Neural progenitor cell (in vitro differentiated cells): ENCODE measurements at regions not wholly inside any gene's neighbourhood (a gene's known extent, or its start where the extent isn't known, plus 50 kb on each side); places are given as distances from the start of the nearest gene placed in this dataset.

Experiments used
- CTCF ChIP-seq: fragments of 200-600 bp; sonication (generic); IDR thresholded peaks from 2 replicates; pipeline ENCODE4 v1.5.1; 2017; ENCODE audit warnings: antibody characterized with exemption, mild to moderate bottlenecking
- EZH2 ChIP-seq: fragments of 200-600 bp; sonication (generic); IDR thresholded peaks from 2 replicates; pipeline ENCODE4 v1.6.1; 2017; ENCODE audit warnings: antibody characterized with exemption, mild to moderate bottlenecking, moderate library complexity
- EZH2phosphoT487 ChIP-seq: fragments of 200-600 bp; sonication (generic); IDR thresholded peaks from 2 replicates; pipeline ENCODE4 v1.6.1; 2017; ENCODE audit warnings: antibody characterized with exemption

DNA sequence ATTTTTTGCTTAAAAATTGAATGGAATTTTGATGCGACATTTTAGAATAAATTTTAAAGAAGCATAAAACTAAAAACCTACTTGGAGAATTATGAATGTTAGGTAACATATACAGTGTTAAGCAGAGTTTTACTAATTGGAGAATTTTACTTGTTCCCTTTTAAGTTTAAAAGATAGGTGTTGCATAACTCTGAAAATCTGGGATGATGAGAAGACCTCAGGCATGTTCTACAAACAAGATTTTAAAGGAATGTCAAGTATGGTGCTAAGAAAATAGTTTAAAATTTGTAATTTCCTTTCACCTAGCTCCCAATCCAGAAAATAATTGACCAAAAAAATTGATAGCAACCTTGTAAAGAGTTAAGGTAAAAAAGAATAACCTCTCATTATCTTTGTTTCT lies 135.8 kb downstream of the RFC3 start:
- TF ChIP-seq EZH2 (no peak), CTCF (no peak), EZH2phosphoT487 (no peak)
